Non-pigmented ciliary epithelial cell (primary cell): ENCODE measurements at regions not wholly inside any gene's neighbourhood (a gene's known extent, or its start where the extent isn't known, plus 50 kb on each side); places are given as distances from the start of the nearest gene placed in this dataset.

Source experiments
- DNase-seq: peaks from one replicate; pipeline ENCODE4 v3.0.0-alpha.2; 2010; ENCODE audit warnings: low read depth

GRCh38 chrX:5829469-5829868 lies 399.2 kb downstream of the NLGN4X start:
- no peak for DNase-seq

- DNase-seq, result no peak
Measured at GRCh38 chrX:5829060-5829459, 399.6 kb downstream of the NLGN4X start.

- DNase-seq, result no peak
Measured at GRCh38 chrX:5823903-5824302, 404.8 kb downstream of the NLGN4X start.

GRCh38 chrX:5810636-5811035 lies 418.0 kb downstream of the NLGN4X start:
- no peak for DNase-seq

- DNase-seq, result no peak
Measured at GRCh38 chrX:5807181-5807580, 421.5 kb downstream of the NLGN4X start.

- no peak for DNase-seq
Measured at GRCh38 chrX:5802391-5802790, 426.3 kb downstream of the NLGN4X start.

- no peak for DNase-seq
Measured at GRCh38 chrX:5791721-5792120, 436.9 kb downstream of the NLGN4X start.

GRCh38 chrX:5788910-5789309 lies 439.8 kb downstream of the NLGN4X start:
- DNase-seq, result no peak

- no peak for DNase-seq
Measured at GRCh38 chrX:5780821-5781220, 447.8 kb downstream of the NLGN4X start.

GRCh38 chrX:5775846-5776430 lies 452.7 kb downstream of the NLGN4X start:
- no peak for DNase-seq

- DNase-seq, result no peak
Measured at GRCh38 chrX:5774446-5774845, 454.2 kb downstream of the NLGN4X start.

- no peak for DNase-seq
Measured at GRCh38 chrX:5771441-5771840, 457.2 kb downstream of the NLGN4X start.

- DNase-seq, result no peak
Measured at GRCh38 chrX:5756616-5757015, 472.1 kb downstream of the NLGN4X start.

GRCh38 chrX:5753291-5753690 lies 475.4 kb downstream of the NLGN4X start:
- no peak for DNase-seq

- DNase-seq, result no peak
Measured at GRCh38 chrX:5752831-5753230, 475.8 kb downstream of the NLGN4X start.

GRCh38 chrX:5748586-5749150 lies 480.0 kb downstream of the NLGN4X start:
- DNase-seq, result no peak

- DNase-seq, result no peak
Measured at GRCh38 chrX:5746231-5746630, 482.4 kb downstream of the NLGN4X start.

GRCh38 chrX:5733501-5733900 lies 495.2 kb downstream of the NLGN4X start:
- no peak for DNase-seq

- DNase-seq, result no peak
Measured at GRCh38 chrX:5730556-5730955, 498.1 kb downstream of the NLGN4X start.

GRCh38 chrX:5726224-5726623 lies 502.4 kb downstream of the NLGN4X start:
- DNase-seq, result no peak

GRCh38 chrX:5724123-5724522 lies 504.5 kb downstream of the NLGN4X start:
- DNase-seq, result no peak

- no peak for DNase-seq
Measured at GRCh38 chrX:5718651-5719050, 510.0 kb downstream of the NLGN4X start.

GRCh38 chrX:5716666-5717065 lies 512.0 kb downstream of the NLGN4X start:
- no peak for DNase-seq

- no peak for DNase-seq
Measured at GRCh38 chrX:5708251-5708650, 520.4 kb downstream of the NLGN4X start.
